HepG2 (cell line): ENCODE measurements at regions not wholly inside any gene's neighbourhood (a gene's known extent, or its start where the extent isn't known, plus 50 kb on each side); places are given as distances from the start of the nearest gene placed in this dataset.

Experiments used
- ATAC-seq: fragments of 200-7000 bp; cut with Tn5 transposase; 3 replicates; pipeline ENCODE4 v1.9.1; 2020; ENCODE audit warnings: mild to moderate bottlenecking, moderate library complexity
- BruUV-seq: library from RNA; stranded (reverse); fragments of 400-500 nt; replicated peaks from 2 replicates; lab custom pipeline; 2021; lab: Mats Ljungman, UMichigan
- CTCF ChIA-PET: fragments of 300-600 bp; formaldehyde crosslinking; extraction: SDS; loops from one replicate; lab custom pipeline; 2021; ENCODE audit warnings: low total read pairs, inconsistent platforms, low intra/inter-chr PET ratio; lab: Yijun Ruan, JAX
- POLR2A ChIA-PET: fragments of 350-600 bp; sonication (Branson Sonifier 250); formaldehyde crosslinking; loops from one replicate; lab custom pipeline; 2020; ENCODE audit warnings: antibody characterized with exemption, inconsistent platforms; lab: Yijun Ruan, JAX
- DNase-seq: peaks from one replicate; pipeline ENCODE4 v3.0.0-alpha.2; 2015; ENCODE audit warnings: low spot score
- FAIRE-seq: peaks from 3 replicates; lab custom pipeline; 2011; peaks lifted over from hg19 to GRCh38; lab: Jason Lieb, UNC
- H2AFZ ChIP-seq: one replicate; pipeline ENCODE4 v1.6.1; 2011; ENCODE audit warnings: low read length, inconsistent platforms
- H3K27ac ChIP-seq: fragments of 300-600 bp; 3 replicates; pipeline ENCODE4 v1.8.0; 2011; ENCODE audit warnings: mixed run types, mild to moderate bottlenecking, mixed read lengths, low read length, inconsistent platforms; ENCODE audit not compliant: insufficient read depth; ENCODE audit errors: extremely low read length
- H3K27me3 ChIP-seq, 2 experiments: fragments of 200-600 bp in 1 of 2; 2 replicates in 1 of 2; 3 replicates in 1 of 2; pipeline versions ENCODE4 v1.6.0 to v1.8.0; 2011; ENCODE audit warnings: low read length in 2 of 2, mild to moderate bottlenecking in 2 of 2, moderate library complexity in 2 of 2, inconsistent platforms in 1 of 2; ENCODE audit not compliant: insufficient read depth in 2 of 2, control insufficient read depth in 1 of 2
- H3K36me3 ChIP-seq, 2 experiments: fragments of 200-600 bp in 1 of 2; replicated peaks in 1 of 2; 2 replicates in 1 of 2; 3 replicates in 1 of 2; pipeline versions ENCODE4 v1.5.1 to v1.8.0; 2011; ENCODE audit warnings: low read length in 2 of 2, inconsistent platforms in 1 of 2; ENCODE audit not compliant: insufficient read depth in 2 of 2, control insufficient read depth in 1 of 2
- H3K4me1 ChIP-seq: 2 replicates; pipeline ENCODE4 v1.5.1; 2012; ENCODE audit warnings: low read length, inconsistent platforms; ENCODE audit not compliant: insufficient read depth
- H3K4me2 ChIP-seq: 2 replicates; pipeline ENCODE4 v1.6.0; 2011; ENCODE audit warnings: low read depth, low read length, inconsistent platforms
- H3K4me3 ChIP-seq, 3 experiments: fragments of 200-600 bp in 1 of 3; sonication (generic), shearing (Covaris generic) in 1 of 3; replicated peaks in 1 of 3; 2 replicates each; pipeline ENCODE4 v1.5.1; 2011 to 2016; ENCODE audit warnings: low read length in 3 of 3, inconsistent platforms in 2 of 3, low read depth in 2 of 3, mild to moderate bottlenecking in 2 of 3, control low read depth in 1 of 3, mixed read lengths in 1 of 3; ENCODE audit not compliant: insufficient read depth in 1 of 3
- H3K79me2 ChIP-seq: one replicate; pipeline ENCODE4 v1.6.1; 2011; ENCODE audit warnings: low read length, inconsistent platforms; ENCODE audit not compliant: insufficient read depth
- H3K9ac ChIP-seq: 2 replicates; pipeline ENCODE4 v1.6.0; 2011; ENCODE audit warnings: mild to moderate bottlenecking, low read depth, low read length, inconsistent platforms; ENCODE audit not compliant: insufficient read depth
- H3K9me3 ChIP-seq: 2 replicates; pipeline ENCODE4 v1.5.1; 2012; ENCODE audit warnings: mild to moderate bottlenecking, low read length
- H4K20me1 ChIP-seq: 2 replicates; pipeline ENCODE4 v1.6.0; 2011; ENCODE audit warnings: inconsistent platforms, mild to moderate bottlenecking, low read length, moderate library complexity; ENCODE audit not compliant: insufficient read depth
- CENPX ChIP-seq: sonication (generic); formaldehyde crosslinking; IDR thresholded peaks from 2 replicates; pipeline ENCODE4 v1.9.0; 2021; ENCODE audit warnings: mild to moderate bottlenecking, missing genetic modification reagents, moderate library complexity
- JDP2 ChIP-seq: sonication (generic); formaldehyde crosslinking; IDR thresholded peaks from 2 replicates; pipeline ENCODE4 v1.8.1; 2022; ENCODE audit warnings: missing genetic modification reagents, borderline replicate concordance
- MTF2 ChIP-seq: sonication (generic); formaldehyde crosslinking; IDR thresholded peaks from 2 replicates; pipeline ENCODE4 v1.5.0; 2020; ENCODE audit warnings: missing genetic modification reagents, borderline replicate concordance
- PAF1 ChIP-seq: IDR thresholded peaks from 2 replicates; pipeline ENCODE4 v1.6.1; 2016; ENCODE audit warnings: missing genetic modification reagents, missing compliant biosample characterization
- YEATS4 ChIP-seq: sonication (generic); formaldehyde crosslinking; IDR thresholded peaks from 2 replicates; pipeline ENCODE4 v1.4.0; 2020; ENCODE audit warnings: missing genetic modification reagents, borderline replicate concordance
- ZFP41 ChIP-seq: sonication (generic); formaldehyde crosslinking; IDR thresholded peaks from 2 replicates; pipeline ENCODE4 v1.4.0; 2020; ENCODE audit warnings: mild to moderate bottlenecking, missing genetic modification reagents, borderline replicate concordance
- in situ Hi-C: cut with HindIII; loops from 2 replicates; pipeline ENCODE4 v1.10.0; 2017; ENCODE audit warnings: low pct_unique_long_range_greater_than_20kb; ENCODE audit not compliant: extremely low pct_ligation_motif_present
- intact Hi-C: fragments of 100-400 bp; cut with micrococcal nuclease; formaldehyde crosslinking; loops from one replicate; pipeline ENCODE4 v1.10.0; 2022; ENCODE audit not compliant: unreplicated experiment
- TF ChIP-seq, protein P1 (sequence below): sonication (generic); formaldehyde crosslinking; IDR thresholded peaks from 2 replicates; pipeline ENCODE4 v1.5.0; 2020; ENCODE audit warnings: mild to moderate bottlenecking, missing genetic modification reagents
- TF ChIP-seq, protein P2 (sequence below), 2 experiments: fragments of 450-650 bp in 1 of 2; sonication (generic) in 1 of 2; formaldehyde crosslinking in 1 of 2; IDR thresholded peaks; 2 replicates each; pipeline versions ENCODE4 v1.6.1 to v1.8.0; 2016 to 2022; ENCODE audit warnings: antibody characterized with exemption in 1 of 2, mild to moderate bottlenecking in 1 of 2, missing genetic modification reagents in 1 of 2
- TF ChIP-seq, protein P3 (sequence below): sonication (generic); formaldehyde crosslinking; IDR thresholded peaks from 2 replicates; pipeline ENCODE4 v1.4.0; 2020; ENCODE audit warnings: missing genetic modification reagents
- TF ChIP-seq, protein P4 (sequence below): sonication (generic); formaldehyde crosslinking; IDR thresholded peaks from 2 replicates; pipeline ENCODE4 v1.4.0; 2020; ENCODE audit warnings: mild to moderate bottlenecking, missing genetic modification reagents

DNA sequence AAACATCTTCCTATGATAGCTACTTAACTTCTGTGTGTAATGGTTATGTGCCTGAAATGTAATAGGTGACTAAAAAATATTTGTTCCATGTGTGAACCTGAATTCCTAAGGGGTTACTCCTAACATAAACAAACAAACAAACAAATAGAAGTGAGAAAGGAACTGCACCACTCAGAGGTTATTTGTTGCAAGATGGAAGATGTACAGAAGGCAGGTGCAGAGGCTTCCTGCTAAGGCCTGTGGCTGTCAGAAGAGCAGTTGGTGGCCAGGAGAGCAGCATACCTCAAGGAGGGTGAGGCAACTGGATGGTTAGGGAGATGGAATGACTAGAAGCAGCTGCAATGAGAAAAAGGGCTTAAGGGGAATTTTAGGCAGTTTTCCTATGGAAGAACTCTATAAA, 940.6 kb downstream of the TTLL7 start:
- H3K4me3 ChIP-seq, result no peak overlapping the region
- H3K9ac ChIP-seq, result no peak overlapping the region
- in situ Hi-C loops, result no loop called here
- ChIA-PET CTCF (no interaction called here), POLR2A (no interaction called here)
- DNase-seq (no peak), ATAC-seq (no peak), FAIRE-seq (no peak)
- H3K79me2 ChIP-seq, result no peaks in the 10 kb centered on the region
- peaks cover 96% of the 10 kb centered on the region for H3K9me3 ChIP-seq
- H3K36me3 ChIP-seq, result no peaks in the 10 kb centered on the region
- no peak overlapping the region for H3K27ac ChIP-seq
- intact Hi-C loops, result no loop called here
- H4K20me1 ChIP-seq, result no peaks in the 10 kb centered on the region
- no TSS peak for BruUV-seq
- no peaks in the 10 kb centered on the region for H3K4me1 ChIP-seq
- TF ChIP-seq MTF2 (no peak), ZFP41 (no peak), CENPX (CRISPR knock-in tag) (no peak), YEATS4 (CRISPR knock-in tag) (no peak), JDP2 (no peak), PAF1 (CRISPR knock-in tag) (no peak)
- TF ChIP-seq, protein P1, sequence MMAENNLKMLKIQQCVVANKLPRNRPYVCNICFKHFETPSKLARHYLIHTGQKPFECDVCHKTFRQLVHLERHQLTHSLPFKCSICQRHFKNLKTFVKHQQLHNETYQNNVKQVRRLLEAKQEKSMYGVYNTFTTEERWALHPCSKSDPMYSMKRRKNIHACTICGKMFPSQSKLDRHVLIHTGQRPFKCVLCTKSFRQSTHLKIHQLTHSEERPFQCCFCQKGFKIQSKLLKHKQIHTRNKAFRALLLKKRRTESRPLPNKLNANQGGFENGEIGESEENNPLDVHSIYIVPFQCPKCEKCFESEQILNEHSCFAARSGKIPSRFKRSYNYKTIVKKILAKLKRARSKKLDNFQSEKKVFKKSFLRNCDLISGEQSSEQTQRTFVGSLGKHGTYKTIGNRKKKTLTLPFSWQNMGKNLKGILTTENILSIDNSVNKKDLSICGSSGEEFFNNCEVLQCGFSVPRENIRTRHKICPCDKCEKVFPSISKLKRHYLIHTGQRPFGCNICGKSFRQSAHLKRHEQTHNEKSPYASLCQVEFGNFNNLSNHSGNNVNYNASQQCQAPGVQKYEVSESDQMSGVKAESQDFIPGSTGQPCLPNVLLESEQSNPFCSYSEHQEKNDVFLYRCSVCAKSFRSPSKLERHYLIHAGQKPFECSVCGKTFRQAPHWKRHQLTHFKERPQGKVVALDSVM (CRISPR knock-in tag), result no peak
- TF ChIP-seq, protein P2, sequence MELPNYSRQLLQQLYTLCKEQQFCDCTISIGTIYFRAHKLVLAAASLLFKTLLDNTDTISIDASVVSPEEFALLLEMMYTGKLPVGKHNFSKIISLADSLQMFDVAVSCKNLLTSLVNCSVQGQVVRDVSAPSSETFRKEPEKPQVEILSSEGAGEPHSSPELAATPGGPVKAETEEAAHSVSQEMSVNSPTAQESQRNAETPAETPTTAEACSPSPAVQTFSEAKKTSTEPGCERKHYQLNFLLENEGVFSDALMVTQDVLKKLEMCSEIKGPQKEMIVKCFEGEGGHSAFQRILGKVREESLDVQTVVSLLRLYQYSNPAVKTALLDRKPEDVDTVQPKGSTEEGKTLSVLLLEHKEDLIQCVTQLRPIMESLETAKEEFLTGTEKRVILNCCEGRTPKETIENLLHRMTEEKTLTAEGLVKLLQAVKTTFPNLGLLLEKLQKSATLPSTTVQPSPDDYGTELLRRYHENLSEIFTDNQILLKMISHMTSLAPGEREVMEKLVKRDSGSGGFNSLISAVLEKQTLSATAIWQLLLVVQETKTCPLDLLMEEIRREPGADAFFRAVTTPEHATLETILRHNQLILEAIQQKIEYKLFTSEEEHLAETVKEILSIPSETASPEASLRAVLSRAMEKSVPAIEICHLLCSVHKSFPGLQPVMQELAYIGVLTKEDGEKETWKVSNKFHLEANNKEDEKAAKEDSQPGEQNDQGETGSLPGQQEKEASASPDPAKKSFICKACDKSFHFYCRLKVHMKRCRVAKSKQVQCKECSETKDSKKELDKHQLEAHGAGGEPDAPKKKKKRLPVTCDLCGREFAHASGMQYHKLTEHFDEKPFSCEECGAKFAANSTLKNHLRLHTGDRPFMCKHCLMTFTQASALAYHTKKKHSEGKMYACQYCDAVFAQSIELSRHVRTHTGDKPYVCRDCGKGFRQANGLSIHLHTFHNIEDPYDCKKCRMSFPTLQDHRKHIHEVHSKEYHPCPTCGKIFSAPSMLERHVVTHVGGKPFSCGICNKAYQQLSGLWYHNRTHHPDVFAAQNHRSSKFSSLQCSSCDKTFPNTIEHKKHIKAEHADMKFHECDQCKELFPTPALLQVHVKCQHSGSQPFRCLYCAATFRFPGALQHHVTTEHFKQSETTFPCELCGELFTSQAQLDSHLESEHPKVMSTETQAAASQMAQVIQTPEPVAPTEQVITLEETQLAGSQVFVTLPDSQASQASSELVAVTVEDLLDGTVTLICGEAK (IDR thresholded peaks at IDR 0.05), result no peak
- TF ChIP-seq, protein P2 (CRISPR knock-in tag; IDR thresholded peaks at IDR 0.05), result no peak
- TF ChIP-seq, protein P3, sequence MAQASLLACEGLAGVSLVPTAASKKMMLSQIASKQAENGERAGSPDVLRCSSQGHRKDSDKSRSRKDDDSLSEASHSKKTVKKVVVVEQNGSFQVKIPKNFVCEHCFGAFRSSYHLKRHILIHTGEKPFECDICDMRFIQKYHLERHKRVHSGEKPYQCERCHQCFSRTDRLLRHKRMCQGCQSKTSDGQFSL (CRISPR knock-in tag), result no peak
- TF ChIP-seq, protein P4, sequence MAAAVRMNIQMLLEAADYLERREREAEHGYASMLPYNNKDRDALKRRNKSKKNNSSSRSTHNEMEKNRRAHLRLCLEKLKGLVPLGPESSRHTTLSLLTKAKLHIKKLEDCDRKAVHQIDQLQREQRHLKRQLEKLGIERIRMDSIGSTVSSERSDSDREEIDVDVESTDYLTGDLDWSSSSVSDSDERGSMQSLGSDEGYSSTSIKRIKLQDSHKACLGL (CRISPR knock-in tag), result no peak
- H2AFZ ChIP-seq, result no peak overlapping the region
- H3K27me3 ChIP-seq, result no peaks in the 10 kb centered on the region
- no peak overlapping the region for H3K4me2 ChIP-seq
